ENCODE measurements at regions not wholly inside any gene's neighbourhood (a gene's known extent, or its start where the extent isn't known, plus 50 kb on each side); places are given as distances from the start of the nearest gene placed in this dataset.

GRCh38 chr15:31156808-31157207 is 55.3 kb upstream of the TRPM1 start (continued):
- no peak for TF ChIP-seq ATF2 (IDR thresholded peaks at IDR 0.05; ENCODE audit: low read length)
- TF ChIP-seq HDAC6 (IDR thresholded peaks at IDR 0.05; ENCODE audit: low read depth, low read length), result no peak
- no peak for TF ChIP-seq SP2 (IDR thresholded peaks at IDR 0.05; ENCODE audit: low read length)
- no peak for TF ChIP-seq POU5F1 (IDR thresholded peaks at IDR 0.05; ENCODE audit: low read depth, low read length)
